PC-3 (cell line): ENCODE measurements at regions not wholly inside any gene's neighbourhood (a gene's known extent, or its start where the extent isn't known, plus 50 kb on each side); places are given as distances from the start of the nearest gene placed in this dataset.

Experiments
- ATAC-seq: fragments of 200-7000 bp; cut with Tn5 transposase; 2 replicates; pipeline ENCODE4 v1.9.1; 2020; ENCODE audit warnings: mild to moderate bottlenecking, moderate library complexity
- BruUV-seq: library from RNA; stranded (reverse); fragments of 400-500 nt; replicated peaks from 2 replicates; lab custom pipeline; 2021; lab: Mats Ljungman, UMichigan
- CTCF ChIA-PET: fragments of 300-600 bp; sonication (Branson Sonifier 250); formaldehyde crosslinking; loops from one replicate; lab custom pipeline; 2022; ENCODE audit warnings: antibody characterized with exemption; lab: Charles Lee
- POLR2A ChIA-PET: fragments of 300-600 bp; sonication (Branson Sonifier 250); formaldehyde crosslinking; loops from one replicate; lab custom pipeline; 2022; ENCODE audit warnings: antibody characterized with exemption; ENCODE audit not compliant: unreplicated experiment; lab: Charles Lee
- DNase-seq: peaks from one replicate; pipeline ENCODE4 v3.0.0-alpha.2; 2015
- H2AFZ ChIP-seq: fragments of 300-600 bp; sonication (generic); 2 replicates; pipeline ENCODE4 v1.6.0; 2016; ENCODE audit warnings: antibody characterized with exemption, low read length
- H3F3A ChIP-seq: fragments of 300-600 bp; sonication (generic); one replicate; pipeline ENCODE4 v1.6.0; 2017; ENCODE audit warnings: antibody characterized with exemption, low read length, control low read depth, mild to moderate bottlenecking; ENCODE audit not compliant: unreplicated experiment
- H3K27ac ChIP-seq: fragments of 300-600 bp; sonication (generic); 2 replicates; pipeline ENCODE4 v1.5.1; 2016; ENCODE audit warnings: mild to moderate bottlenecking, low read length
- H3K27me3 ChIP-seq: fragments of 300-600 bp; sonication (generic); 2 replicates; pipeline ENCODE4 v1.6.1; 2016; ENCODE audit warnings: low read length, mixed read lengths
- H3K36me3 ChIP-seq: fragments of 300-600 bp; sonication (generic); 2 replicates; pipeline ENCODE4 v1.6.1; 2016; ENCODE audit warnings: low read depth, mixed run types, low read length, mixed read lengths
- H3K4me1 ChIP-seq: fragments of 300-600 bp; sonication (generic); 2 replicates; pipeline ENCODE4 v1.5.1; 2016; ENCODE audit warnings: low read length; ENCODE audit not compliant: insufficient read depth
- H3K4me2 ChIP-seq: fragments of 300-600 bp; sonication (generic); 2 replicates; pipeline ENCODE4 v1.6.0; 2016; ENCODE audit warnings: low read length
- H3K4me3 ChIP-seq: fragments of 300-600 bp; sonication (generic); 2 replicates; pipeline ENCODE4 v1.5.1; 2016; ENCODE audit warnings: mild to moderate bottlenecking, low read length, mixed read lengths
- H3K79me2 ChIP-seq: fragments of 300-600 bp; sonication (generic); 2 replicates; pipeline ENCODE4 v1.6.1; 2017; ENCODE audit warnings: low read length, mixed read lengths
- H3K9ac ChIP-seq: fragments of 300-600 bp; sonication (generic); 2 replicates; pipeline ENCODE4 v1.6.0; 2016; ENCODE audit warnings: mild to moderate bottlenecking, low read length
- H3K9me2 ChIP-seq: fragments of 300-600 bp; sonication (generic); replicated peaks from 2 replicates; pipeline ENCODE4 v1.6.1; 2016; ENCODE audit warnings: mixed run types, low read length, mixed read lengths
- H3K9me3 ChIP-seq: fragments of 300-600 bp; sonication (generic); 2 replicates; pipeline ENCODE4 v1.6.1; 2016; ENCODE audit warnings: low read length, mixed read lengths
- H4K20me1 ChIP-seq: fragments of 300-600 bp; sonication (generic); 2 replicates; pipeline ENCODE4 v1.6.1; 2016; ENCODE audit warnings: low read length, mixed read lengths
- CTCF ChIP-seq: fragments of 300-600 bp; sonication (generic); conservative IDR thresholded peaks from 2 replicates; pipeline ENCODE4 v1.5.1; 2017; ENCODE audit warnings: antibody characterized with exemption, low read depth, mild to moderate bottlenecking, low read length
- EZH2 ChIP-seq: fragments of 300-600 bp; sonication (generic); IDR thresholded peaks from one replicate; pipeline ENCODE4 v1.6.1; 2017; ENCODE audit warnings: antibody characterized with exemption, mild to moderate bottlenecking, low read length; ENCODE audit not compliant: unreplicated experiment
- EZH2phosphoT487 ChIP-seq: fragments of 300-600 bp; sonication (generic); IDR thresholded peaks from 2 replicates; pipeline ENCODE4 v1.6.1; 2018; ENCODE audit warnings: mild to moderate bottlenecking, antibody characterized with exemption, low read length, borderline replicate concordance
- intact Hi-C: fragments of 100-400 bp; cut with micrococcal nuclease; formaldehyde crosslinking; loops from 2 replicates; pipeline ENCODE4 v1.9.0; 2023

DNA sequence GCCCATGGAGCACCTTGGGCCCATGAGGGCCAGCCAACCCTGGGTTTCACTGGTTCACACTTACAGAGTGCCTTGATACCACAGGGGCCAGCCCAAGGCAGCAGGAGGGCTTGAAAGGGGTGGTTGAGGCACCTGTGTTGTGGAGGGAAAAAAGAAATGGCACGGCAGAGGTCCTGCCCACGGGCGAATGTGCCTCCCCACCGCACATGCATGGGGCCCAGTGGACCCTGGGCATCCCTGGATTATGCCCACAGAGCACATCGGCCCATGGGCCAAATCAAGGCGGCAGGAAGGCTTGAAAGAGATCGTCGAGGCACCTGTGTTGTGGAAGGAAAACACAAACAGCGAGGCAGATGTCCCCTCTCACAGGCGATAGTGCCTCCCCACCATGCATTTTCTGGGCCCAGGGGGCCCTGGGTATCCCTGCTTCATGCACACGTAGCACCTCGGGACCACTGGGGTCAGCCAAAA is 378.1 kb downstream of the ALG10 start:
- Histone ChIP-seq H3K27me3 (peaks cover 49% of the 10 kb centered on the region), H3K9me2 (no peaks in the 10 kb centered on the region), H3F3A (no peaks in the 10 kb centered on the region), H3K79me2 (no peaks in the 10 kb centered on the region), H4K20me1 (no peaks in the 10 kb centered on the region), H3K27ac (no peak overlapping the region), H3K4me2 (no peak overlapping the region), H3K9ac (no peak overlapping the region), H3K4me3 (no peak overlapping the region), H3K36me3 (no peaks in the 10 kb centered on the region), H2AFZ (no peak overlapping the region), H3K4me1 (no peaks in the 10 kb centered on the region), H3K9me3 (no peaks in the 10 kb centered on the region)
- ChIA-PET POLR2A (no interaction called here), CTCF (no interaction called here)
- ATAC-seq (no peak), DNase-seq (no peak)
- no TSS peak for BruUV-seq
- TF ChIP-seq EZH2: no peak
- no peak for TF ChIP-seq CTCF
- no peak for TF ChIP-seq EZH2phosphoT487
- intact Hi-C loops: no loop called here

GRCh38 chr12:34400986-34401658 is 378.8 kb downstream of the ALG10 start:
- CTCF ChIA-PET: no interaction called here
- DNase-seq (no peak), ATAC-seq (no peak)
- no peak for TF ChIP-seq EZH2phosphoT487
- TF ChIP-seq EZH2: no peak
- TF ChIP-seq CTCF: no peak
- Histone ChIP-seq H3K9ac (no peak overlapping the region), H3K4me3 (no peak overlapping the region), H3K4me2 (no peak overlapping the region), H4K20me1 (no peaks in the 10 kb centered on the region), H2AFZ (no peak overlapping the region), H3F3A (no peaks in the 10 kb centered on the region), H3K27ac (no peak overlapping the region), H3K36me3 (no peaks in the 10 kb centered on the region), H3K4me1 (no peaks in the 10 kb centered on the region), H3K27me3 (peaks cover 45% of the 10 kb centered on the region), H3K9me2 (no peaks in the 10 kb centered on the region), H3K9me3 (no peaks in the 10 kb centered on the region), H3K79me2 (no peaks in the 10 kb centered on the region)
- BruUV-seq: no TSS peak
- intact Hi-C loops: no loop called here
- POLR2A ChIA-PET: no interaction called here

DNA sequence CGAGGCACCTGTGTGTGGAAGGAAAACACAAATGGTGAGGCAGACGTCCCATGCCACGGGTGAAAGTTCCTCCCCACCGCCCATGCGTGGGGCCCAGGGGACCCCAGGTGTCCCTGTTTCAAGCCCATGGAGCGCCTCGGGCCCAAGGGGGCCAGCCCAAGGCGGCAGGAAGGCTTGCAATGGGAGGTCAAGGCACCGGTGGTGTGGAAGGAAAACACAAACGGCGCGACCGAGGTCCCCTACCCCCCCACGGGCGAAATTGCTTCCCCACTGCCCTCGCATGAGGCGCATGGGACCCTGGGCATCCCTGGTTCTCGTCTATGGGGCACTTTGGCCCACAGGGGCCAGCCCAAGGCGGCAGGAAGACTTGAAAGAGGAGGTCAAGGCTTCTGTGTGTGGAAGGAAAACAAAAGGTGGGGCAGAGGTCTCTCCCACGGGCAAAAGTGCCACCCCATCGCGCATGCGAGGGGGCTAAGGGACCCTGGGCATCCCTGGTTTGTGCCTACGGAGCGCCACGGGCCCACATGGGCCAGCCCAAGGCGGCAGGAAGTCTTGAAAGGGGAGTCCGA is 379.4 kb downstream of the ALG10 start:
- DNase-seq (no peak), ATAC-seq (no peak)
- ChIA-PET POLR2A (no interaction called here), CTCF (no interaction called here)
- intact Hi-C loops: no loop called here
- no peak overlapping the region for H3K4me2 ChIP-seq
- BruUV-seq: no TSS peak
- no peak overlapping the region for H2AFZ ChIP-seq
- no peaks in the 10 kb centered on the region for H4K20me1 ChIP-seq
- no peak overlapping the region for H3K9ac ChIP-seq
- no peak overlapping the region for H3K27ac ChIP-seq
- TF ChIP-seq CTCF (no peak), EZH2 (no peak), EZH2phosphoT487 (no peak)
- no peaks in the 10 kb centered on the region for H3K4me1 ChIP-seq
- no peaks in the 10 kb centered on the region for H3K9me3 ChIP-seq
- no peaks in the 10 kb centered on the region for H3K9me2 ChIP-seq
- no peaks in the 10 kb centered on the region for H3K79me2 ChIP-seq
- no peaks in the 10 kb centered on the region for H3F3A ChIP-seq
- peaks cover 39% of the 10 kb centered on the region for H3K27me3 ChIP-seq
- H3K36me3 ChIP-seq: no peaks in the 10 kb centered on the region
- H3K4me3 ChIP-seq: no peak overlapping the region
